NB4 (cell line): ENCODE measurements at regions not wholly inside any gene's neighbourhood (a gene's known extent, or its start where the extent isn't known, plus 50 kb on each side); places are given as distances from the start of the nearest gene placed in this dataset.

Experiments used
- TF ChIP-seq, protein P1 (sequence below): IDR thresholded peaks from one replicate; pipeline ENCODE4 v1.5.1; 2012; ENCODE audit warnings: low read depth, low read length
- TF ChIP-seq, protein P2 (sequence below): IDR thresholded peaks from 2 replicates; pipeline ENCODE4 v1.6.1; 2011; ENCODE audit warnings: low read depth, low read length

GRCh38 chr2:239684996-239685395, 284.2 kb upstream of the HDAC4 start:
- TF ChIP-seq, protein P1, sequence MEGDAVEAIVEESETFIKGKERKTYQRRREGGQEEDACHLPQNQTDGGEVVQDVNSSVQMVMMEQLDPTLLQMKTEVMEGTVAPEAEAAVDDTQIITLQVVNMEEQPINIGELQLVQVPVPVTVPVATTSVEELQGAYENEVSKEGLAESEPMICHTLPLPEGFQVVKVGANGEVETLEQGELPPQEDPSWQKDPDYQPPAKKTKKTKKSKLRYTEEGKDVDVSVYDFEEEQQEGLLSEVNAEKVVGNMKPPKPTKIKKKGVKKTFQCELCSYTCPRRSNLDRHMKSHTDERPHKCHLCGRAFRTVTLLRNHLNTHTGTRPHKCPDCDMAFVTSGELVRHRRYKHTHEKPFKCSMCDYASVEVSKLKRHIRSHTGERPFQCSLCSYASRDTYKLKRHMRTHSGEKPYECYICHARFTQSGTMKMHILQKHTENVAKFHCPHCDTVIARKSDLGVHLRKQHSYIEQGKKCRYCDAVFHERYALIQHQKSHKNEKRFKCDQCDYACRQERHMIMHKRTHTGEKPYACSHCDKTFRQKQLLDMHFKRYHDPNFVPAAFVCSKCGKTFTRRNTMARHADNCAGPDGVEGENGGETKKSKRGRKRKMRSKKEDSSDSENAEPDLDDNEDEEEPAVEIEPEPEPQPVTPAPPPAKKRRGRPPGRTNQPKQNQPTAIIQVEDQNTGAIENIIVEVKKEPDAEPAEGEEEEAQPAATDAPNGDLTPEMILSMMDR, result no peak
- TF ChIP-seq, protein P2, sequence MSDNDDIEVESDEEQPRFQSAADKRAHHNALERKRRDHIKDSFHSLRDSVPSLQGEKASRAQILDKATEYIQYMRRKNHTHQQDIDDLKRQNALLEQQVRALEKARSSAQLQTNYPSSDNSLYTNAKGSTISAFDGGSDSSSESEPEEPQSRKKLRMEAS, result no peak
